ENCODE measurements at regions not wholly inside any gene's neighbourhood (a gene's known extent, or its start where the extent isn't known, plus 50 kb on each side); places are given as distances from the start of the nearest gene placed in this dataset.

DNA sequence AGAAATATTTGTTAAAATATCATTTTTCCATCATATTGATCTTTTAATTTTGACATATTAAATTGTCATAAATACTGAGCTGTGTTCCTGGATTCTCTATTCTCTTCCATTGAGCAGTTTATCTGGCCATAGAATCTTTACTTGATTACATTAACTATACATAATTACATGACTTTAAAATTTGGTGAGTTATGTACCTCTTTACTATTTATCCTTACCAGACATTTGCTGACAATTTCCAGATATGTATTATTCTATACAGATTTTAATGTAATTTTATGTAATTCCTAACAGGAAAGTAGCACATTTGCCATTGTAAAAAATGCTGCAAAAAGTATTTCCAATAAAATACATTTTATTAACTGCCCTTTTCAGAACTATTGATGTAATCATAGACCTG is 770.3 kb downstream of the KCTD16 start:
- Histone ChIP-seq H4K20me1 (ENCODE audit: insufficient read depth, low read length) (no peaks in the 10 kb centered on the region), H2BK15ac (ENCODE audit: low read depth, low read length) (no peak overlapping the region), H3K27ac (ENCODE audit: insufficient read depth, low read length) (no peak overlapping the region), H3K36me3 (ENCODE audit: control insufficient read depth, insufficient read depth, low read length) (no peaks in the 10 kb centered on the region), H4K5ac (ENCODE audit: low read depth, low read length) (no peak overlapping the region), H3K56ac (ENCODE audit: extremely low read depth, insufficient read depth, low read length) (no peak overlapping the region), H3K18ac (ENCODE audit: low read depth, low read length) (no peak overlapping the region), H3K9me1 (ENCODE audit: insufficient read depth, low read length) (no peaks in the 10 kb centered on the region), H2BK120ac (ENCODE audit: low read depth, low read length) (no peak overlapping the region), H3K4ac (ENCODE audit: low read depth, low read length) (no peak overlapping the region), H3K4me1 (ENCODE audit: control insufficient read depth, insufficient read depth, low read length) (no peaks in the 10 kb centered on the region), H4K8ac (ENCODE audit: low read depth in 2 of 2, low read length in 2 of 2) (no peak overlapping the region), H2BK5ac (ENCODE audit: low read depth, low read length, poor library complexity, severe bottlenecking) (no peak overlapping the region), H4K91ac (ENCODE audit: insufficient read depth, low read depth, low read length) (no peak overlapping the region), H3K9ac (ENCODE audit: low read depth, low read length) (no peak overlapping the region), H2AK9ac (replicated peaks; ENCODE audit: low read depth, low read length, poor library complexity) (no peak overlapping the region), H3K4me2 (ENCODE audit: low read depth, low read length) (no peak overlapping the region), H2AFZ (replicated peaks; ENCODE audit: low read length, poor library complexity) (no peak overlapping the region), H3K14ac (replicated peaks; ENCODE audit: low read depth, low read length) (no peak overlapping the region), H3K4me3 (ENCODE audit: insufficient read depth, low read depth, low read length) (no peak overlapping the region), H3K23ac (ENCODE audit: low read depth, low read length) (no peak overlapping the region), H3K27me3 (ENCODE audit: control insufficient read depth, insufficient read depth, low read length) (no peaks in the 10 kb centered on the region), H3K9me3 (ENCODE audit: control insufficient read depth, insufficient read depth, low read length) (no peaks in the 10 kb centered on the region), H3K79me1 (ENCODE audit: low read depth in 1 of 2, low read length in 2 of 2) (no peaks in the 10 kb centered on the region), H2BK20ac (ENCODE audit: low read depth, low read length) (no peak overlapping the region), H2AK5ac (ENCODE audit: low read depth, low read length) (no peak overlapping the region)
- TF ChIP-seq FOS (IDR thresholded peaks at IDR 0.05; ENCODE audit: low read depth, low read length), result no peak
- TF ChIP-seq RCOR1 (IDR thresholded peaks at IDR 0.05; ENCODE audit: insufficient replicate concordance, low read length), result no peak
- no peak for TF ChIP-seq NFE2L2 (IDR thresholded peaks at IDR 0.05; ENCODE audit: low read depth, low read length)
- TF ChIP-seq RAD21 (IDR thresholded peaks at IDR 0.05; ENCODE audit: low read length), result no peak
- no peak for TF ChIP-seq CTCF (conservative IDR thresholded peaks at IDR 0.05; ENCODE audit: low read depth, low read length)
- BruUV-seq (replicated peaks), result no TSS peak
- in situ Hi-C loops (cut with MboI; ENCODE audit: low sequenced_read_pairs) (no loop called here), dilution Hi-C loops (cut with HindIII; ENCODE audit: low sequenced_read_pairs, unreplicated experiment) (no loop called here), intact Hi-C loops (cut with micrococcal nuclease) (no loop called here)
- ATAC-seq (ENCODE audit: low read depth) (no peak), DNase-seq (no peak)
- POLR2A ChIA-PET (ENCODE audit: unreplicated experiment), result no interaction called here
- CTCF ChIA-PET, result no interaction called here

Measured in IMR-90 (cell line).